ENCODE measurements at regions not wholly inside any gene's neighbourhood (a gene's known extent, or its start where the extent isn't known, plus 50 kb on each side); places are given as distances from the start of the nearest gene placed in this dataset.

GRCh38 chr2:122221665-122222064 is 466.2 kb downstream of the TSN start:
- TF ChIP-seq, protein P1, sequence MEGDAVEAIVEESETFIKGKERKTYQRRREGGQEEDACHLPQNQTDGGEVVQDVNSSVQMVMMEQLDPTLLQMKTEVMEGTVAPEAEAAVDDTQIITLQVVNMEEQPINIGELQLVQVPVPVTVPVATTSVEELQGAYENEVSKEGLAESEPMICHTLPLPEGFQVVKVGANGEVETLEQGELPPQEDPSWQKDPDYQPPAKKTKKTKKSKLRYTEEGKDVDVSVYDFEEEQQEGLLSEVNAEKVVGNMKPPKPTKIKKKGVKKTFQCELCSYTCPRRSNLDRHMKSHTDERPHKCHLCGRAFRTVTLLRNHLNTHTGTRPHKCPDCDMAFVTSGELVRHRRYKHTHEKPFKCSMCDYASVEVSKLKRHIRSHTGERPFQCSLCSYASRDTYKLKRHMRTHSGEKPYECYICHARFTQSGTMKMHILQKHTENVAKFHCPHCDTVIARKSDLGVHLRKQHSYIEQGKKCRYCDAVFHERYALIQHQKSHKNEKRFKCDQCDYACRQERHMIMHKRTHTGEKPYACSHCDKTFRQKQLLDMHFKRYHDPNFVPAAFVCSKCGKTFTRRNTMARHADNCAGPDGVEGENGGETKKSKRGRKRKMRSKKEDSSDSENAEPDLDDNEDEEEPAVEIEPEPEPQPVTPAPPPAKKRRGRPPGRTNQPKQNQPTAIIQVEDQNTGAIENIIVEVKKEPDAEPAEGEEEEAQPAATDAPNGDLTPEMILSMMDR (IDR thresholded peaks at IDR 0.05): no peak
- TF ChIP-seq POLR2A (IDR thresholded peaks at IDR 0.05): no peak

Measured in gastroesophageal sphincter (tissue), 3 donors.